GM21528 (cell line): ENCODE measurements at regions not wholly inside any gene's neighbourhood (a gene's known extent, or its start where the extent isn't known, plus 50 kb on each side); places are given as distances from the start of the nearest gene placed in this dataset.
"Not testable (repeated sequence)": the region's sequence is repeated elsewhere in the genome, so short reads cannot be mapped to it uniquely, and the experiment has no call there.

ENCODE experiments used
- ATAC-seq: cut with Tn5 transposase; IDR thresholded peaks from one replicate; pipeline ENCODE4 v1.9.1; 2021; ENCODE audit warnings: mild to moderate bottlenecking, moderate library complexity; ENCODE audit not compliant: unreplicated experiment, low FRiP score

GRCh38 chr18:47380153-47380552 lies 128.7 kb upstream of the SKOR2 start:
- no peak for ATAC-seq

GRCh38 chr18:47373465-47373864 lies 122.0 kb upstream of the SKOR2 start:
- ATAC-seq, result no peak

GRCh38 chr18:47370052-47370451 lies 118.6 kb upstream of the SKOR2 start:
- ATAC-seq, result no peak

GRCh38 chr18:47354061-47354460 lies 102.6 kb upstream of the SKOR2 start:
- ATAC-seq, result not testable (repeated sequence)

- ATAC-seq, result no peak
Observed at GRCh38 chr18:47346016-47346415, 94.6 kb upstream of the SKOR2 start.

GRCh38 chr18:47345291-47345690 lies 93.8 kb upstream of the SKOR2 start:
- no peak for ATAC-seq

- ATAC-seq, result no peak
Observed at GRCh38 chr18:47343291-47343690, 91.8 kb upstream of the SKOR2 start.

- no peak for ATAC-seq
Observed at GRCh38 chr18:47342566-47342965, 91.1 kb upstream of the SKOR2 start.

GRCh38 chr18:47341678-47342077 lies 90.2 kb upstream of the SKOR2 start:
- no peak for ATAC-seq

- no peak for ATAC-seq
Observed at GRCh38 chr18:47334966-47335365, 83.5 kb upstream of the SKOR2 start.

- no peak for ATAC-seq
Observed at GRCh38 chr18:47333926-47334635, 82.6 kb upstream of the SKOR2 start.

- no peak for ATAC-seq
Observed at GRCh38 chr18:47331641-47332040, 80.2 kb upstream of the SKOR2 start.

- no peak for ATAC-seq
Observed at GRCh38 chr18:47331026-47331425, 79.6 kb upstream of the SKOR2 start.

GRCh38 chr18:47323158-47323557 lies 71.7 kb upstream of the SKOR2 start:
- no peak for ATAC-seq

GRCh38 chr18:47321815-47322214 lies 70.4 kb upstream of the SKOR2 start:
- ATAC-seq, result no peak

GRCh38 chr18:47317824-47318508 lies 66.5 kb upstream of the SKOR2 start:
- no peak for ATAC-seq

GRCh38 chr18:47316924-47317323 lies 65.5 kb upstream of the SKOR2 start:
- no peak for ATAC-seq

- no peak for ATAC-seq
Observed at GRCh38 chr18:47313901-47314300, 62.4 kb upstream of the SKOR2 start.

- no peak for ATAC-seq
Observed at GRCh38 chr18:47311585-47311984, 60.1 kb upstream of the SKOR2 start.
